HepG2 (cell line): ENCODE measurements at regions not wholly inside any gene's neighbourhood (a gene's known extent, or its start where the extent isn't known, plus 50 kb on each side); places are given as distances from the start of the nearest gene placed in this dataset.

Experiments used
- HOXA3 ChIP-seq: sonication (generic); formaldehyde crosslinking; IDR thresholded peaks from 2 replicates; pipeline ENCODE4 v1.5.0; 2020; ENCODE audit warnings: missing genetic modification reagents
- KLF13 ChIP-seq: sonication (generic); formaldehyde crosslinking; IDR thresholded peaks from 2 replicates; pipeline ENCODE4 v1.4.0; 2020; ENCODE audit warnings: mild to moderate bottlenecking, missing genetic modification reagents
- PRMT3 ChIP-seq: sonication (generic); formaldehyde crosslinking; IDR thresholded peaks from 2 replicates; pipeline ENCODE4 v1.8.1; 2022; ENCODE audit warnings: low read depth, mild to moderate bottlenecking, moderate library complexity, missing genetic modification reagents, borderline replicate concordance
- SPEN ChIP-seq: sonication (generic); formaldehyde crosslinking; IDR thresholded peaks from 2 replicates; pipeline ENCODE4 v1.5.1; 2020; ENCODE audit warnings: low read depth, mild to moderate bottlenecking, missing genetic modification reagents
- ZNF224 ChIP-seq: sonication (generic); formaldehyde crosslinking; IDR thresholded peaks from 2 replicates; pipeline ENCODE4 v1.5.0; 2020; ENCODE audit warnings: mild to moderate bottlenecking, missing genetic modification reagents
- ZNF225 ChIP-seq: sonication (generic); formaldehyde crosslinking; IDR thresholded peaks from 2 replicates; pipeline ENCODE4 v1.4.0; 2020; ENCODE audit warnings: mild to moderate bottlenecking, missing genetic modification reagents
- ZNF761 ChIP-seq: sonication (generic); formaldehyde crosslinking; conservative IDR thresholded peaks from 2 replicates; pipeline ENCODE4 v1.4.0; 2020; ENCODE audit warnings: mild to moderate bottlenecking, missing genetic modification reagents
- TF ChIP-seq, protein P1 (sequence below), 2 experiments: sonication (generic) in 1 of 2; formaldehyde crosslinking in 1 of 2; IDR thresholded peaks; 2 replicates each; pipeline versions ENCODE4 v1.6.1 to v1.9.0; 2014 to 2022; ENCODE audit warnings: antibody characterized with exemption in 1 of 2, borderline replicate concordance in 1 of 2, inconsistent platforms in 1 of 2, low read depth in 1 of 2, missing genetic modification reagents in 1 of 2
- TF ChIP-seq, protein P2 (sequence below): sonication (generic); formaldehyde crosslinking; IDR thresholded peaks from 2 replicates; pipeline ENCODE4 v1.5.0; 2020; ENCODE audit warnings: missing genetic modification reagents
- TF ChIP-seq, protein P3 (sequence below): sonication (generic); formaldehyde crosslinking; IDR thresholded peaks from 2 replicates; pipeline ENCODE4 v1.8.0; 2022; ENCODE audit warnings: mild to moderate bottlenecking, missing genetic modification reagents; ENCODE audit not compliant: insufficient replicate concordance

DNA sequence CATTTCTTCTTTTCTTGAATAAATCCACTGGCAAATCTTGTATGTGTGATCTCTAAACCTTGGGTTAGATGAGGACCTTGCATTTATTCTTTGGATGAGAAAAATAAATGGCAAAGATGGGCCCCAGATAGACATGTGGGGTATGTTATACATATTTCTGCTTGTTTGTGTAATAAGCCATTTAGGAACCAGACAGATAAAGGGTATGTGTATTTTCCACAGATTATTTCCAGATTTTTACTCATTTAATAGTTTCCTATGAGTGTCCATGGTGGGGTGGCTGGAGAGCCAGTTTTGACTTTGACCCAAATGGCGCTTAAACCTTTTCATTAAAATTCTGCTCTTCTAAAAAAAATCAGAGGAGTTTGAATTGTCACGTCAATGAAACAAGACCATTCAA is 102.8 kb downstream of the MYCN start (continued):
- TF ChIP-seq, protein P1, sequence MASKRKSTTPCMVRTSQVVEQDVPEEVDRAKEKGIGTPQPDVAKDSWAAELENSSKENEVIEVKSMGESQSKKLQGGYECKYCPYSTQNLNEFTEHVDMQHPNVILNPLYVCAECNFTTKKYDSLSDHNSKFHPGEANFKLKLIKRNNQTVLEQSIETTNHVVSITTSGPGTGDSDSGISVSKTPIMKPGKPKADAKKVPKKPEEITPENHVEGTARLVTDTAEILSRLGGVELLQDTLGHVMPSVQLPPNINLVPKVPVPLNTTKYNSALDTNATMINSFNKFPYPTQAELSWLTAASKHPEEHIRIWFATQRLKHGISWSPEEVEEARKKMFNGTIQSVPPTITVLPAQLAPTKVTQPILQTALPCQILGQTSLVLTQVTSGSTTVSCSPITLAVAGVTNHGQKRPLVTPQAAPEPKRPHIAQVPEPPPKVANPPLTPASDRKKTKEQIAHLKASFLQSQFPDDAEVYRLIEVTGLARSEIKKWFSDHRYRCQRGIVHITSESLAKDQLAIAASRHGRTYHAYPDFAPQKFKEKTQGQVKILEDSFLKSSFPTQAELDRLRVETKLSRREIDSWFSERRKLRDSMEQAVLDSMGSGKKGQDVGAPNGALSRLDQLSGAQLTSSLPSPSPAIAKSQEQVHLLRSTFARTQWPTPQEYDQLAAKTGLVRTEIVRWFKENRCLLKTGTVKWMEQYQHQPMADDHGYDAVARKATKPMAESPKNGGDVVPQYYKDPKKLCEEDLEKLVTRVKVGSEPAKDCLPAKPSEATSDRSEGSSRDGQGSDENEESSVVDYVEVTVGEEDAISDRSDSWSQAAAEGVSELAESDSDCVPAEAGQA (IDR thresholded peaks at IDR 0.05; ENCODE audit: low read depth), result no peak
- TF ChIP-seq, protein P1 (CRISPR knock-in tag; IDR thresholded peaks at IDR 0.05; ENCODE audit: borderline replicate concordance), result no peak
- TF ChIP-seq PRMT3 (CRISPR knock-in tag) (no peak), SPEN (CRISPR knock-in tag) (no peak), HOXA3 (CRISPR knock-in tag) (no peak), ZNF224 (no peak), KLF13 (CRISPR knock-in tag) (no peak), ZNF225 (CRISPR knock-in tag) (no peak), ZNF761 (CRISPR knock-in tag) (no peak)
- TF ChIP-seq, protein P2, sequence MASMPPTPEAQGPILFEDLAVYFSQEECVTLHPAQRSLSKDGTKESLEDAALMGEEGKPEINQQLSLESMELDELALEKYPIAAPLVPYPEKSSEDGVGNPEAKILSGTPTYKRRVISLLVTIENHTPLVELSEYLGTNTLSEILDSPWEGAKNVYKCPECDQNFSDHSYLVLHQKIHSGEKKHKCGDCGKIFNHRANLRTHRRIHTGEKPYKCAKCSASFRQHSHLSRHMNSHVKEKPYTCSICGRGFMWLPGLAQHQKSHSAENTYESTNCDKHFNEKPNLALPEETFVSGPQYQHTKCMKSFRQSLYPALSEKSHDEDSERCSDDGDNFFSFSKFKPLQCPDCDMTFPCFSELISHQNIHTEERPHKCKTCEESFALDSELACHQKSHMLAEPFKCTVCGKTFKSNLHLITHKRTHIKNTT (CRISPR knock-in tag), result no peak
- TF ChIP-seq, protein P3, sequence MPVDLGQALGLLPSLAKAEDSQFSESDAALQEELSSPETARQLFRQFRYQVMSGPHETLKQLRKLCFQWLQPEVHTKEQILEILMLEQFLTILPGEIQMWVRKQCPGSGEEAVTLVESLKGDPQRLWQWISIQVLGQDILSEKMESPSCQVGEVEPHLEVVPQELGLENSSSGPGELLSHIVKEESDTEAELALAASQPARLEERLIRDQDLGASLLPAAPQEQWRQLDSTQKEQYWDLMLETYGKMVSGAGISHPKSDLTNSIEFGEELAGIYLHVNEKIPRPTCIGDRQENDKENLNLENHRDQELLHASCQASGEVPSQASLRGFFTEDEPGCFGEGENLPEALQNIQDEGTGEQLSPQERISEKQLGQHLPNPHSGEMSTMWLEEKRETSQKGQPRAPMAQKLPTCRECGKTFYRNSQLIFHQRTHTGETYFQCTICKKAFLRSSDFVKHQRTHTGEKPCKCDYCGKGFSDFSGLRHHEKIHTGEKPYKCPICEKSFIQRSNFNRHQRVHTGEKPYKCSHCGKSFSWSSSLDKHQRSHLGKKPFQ (CRISPR knock-in tag), result no peak
